PFSK-1 (cell line): ENCODE measurements at regions not wholly inside any gene's neighbourhood (a gene's known extent, or its start where the extent isn't known, plus 50 kb on each side); places are given as distances from the start of the nearest gene placed in this dataset.

Experiments used
- FOXP2 ChIP-seq: optimal IDR thresholded peaks from 2 replicates; pipeline ENCODE3; 2011; ENCODE audit warnings: borderline replicate concordance, control low read depth, inconsistent platforms; ENCODE audit not compliant: insufficient read depth; ENCODE audit errors: extremely low read length, extremely low read depth
- POLR2AphosphoS5 ChIP-seq: IDR thresholded peaks from 2 replicates; pipeline ENCODE4 v1.6.1; 2012; ENCODE audit warnings: low read depth, mild to moderate bottlenecking, control low read depth, low read length, moderate library complexity
- REST ChIP-seq, 2 experiments: IDR thresholded peaks; 2 replicates each; pipeline versions ENCODE4 v1.6.1 to v1.8.0; 2011 to 2012; ENCODE audit warnings: low read depth in 2 of 2, low read length in 2 of 2, control low read depth in 1 of 2, inconsistent platforms in 1 of 2, mild to moderate bottlenecking in 1 of 2, moderate library complexity in 1 of 2; ENCODE audit not compliant: insufficient read depth in 1 of 2
- SIN3A ChIP-seq: IDR thresholded peaks from 2 replicates; pipeline ENCODE4 v1.6.1; 2012; ENCODE audit warnings: mild to moderate bottlenecking, low read length, moderate library complexity, borderline replicate concordance; ENCODE audit not compliant: insufficient read depth
- TAF1 ChIP-seq: IDR thresholded peaks from 2 replicates; pipeline ENCODE4 v1.6.1; 2012; ENCODE audit warnings: low read length, control low read depth, borderline replicate concordance; ENCODE audit not compliant: insufficient read depth

- TF ChIP-seq POLR2AphosphoS5 (no peak), TAF1 (no peak), REST (IDR thresholded peaks at IDR 0.05; ENCODE audit: insufficient read depth in 1 of 2, low read depth in 2 of 2, low read length in 2 of 2) (no peak), FOXP2 (no peak), SIN3A (no peak)
Observed at GRCh38 chr10:10846504-10846900, 171.2 kb upstream of the CELF2 start.

GRCh38 chr10:10847387-10847786, 170.3 kb upstream of the CELF2 start:
- no peak for TF ChIP-seq FOXP2
- no peak for TF ChIP-seq TAF1
- no peak for TF ChIP-seq SIN3A
- TF ChIP-seq REST (IDR thresholded peaks at IDR 0.05; ENCODE audit: insufficient read depth in 1 of 2, low read depth in 2 of 2, low read length in 2 of 2), result no peak
- no peak for TF ChIP-seq POLR2AphosphoS5

- TF ChIP-seq TAF1, result no peak
- no peak for TF ChIP-seq FOXP2
- no peak for TF ChIP-seq REST (IDR thresholded peaks at IDR 0.05; ENCODE audit: insufficient read depth in 1 of 2, low read depth in 2 of 2, low read length in 2 of 2)
- no peak for TF ChIP-seq POLR2AphosphoS5
- no peak for TF ChIP-seq SIN3A
Observed at GRCh38 chr10:10848488-10849111, 169.1 kb upstream of the CELF2 start.

- no peak for TF ChIP-seq FOXP2
- TF ChIP-seq SIN3A, result no peak
- TF ChIP-seq TAF1, result no peak
- no peak for TF ChIP-seq REST (IDR thresholded peaks at IDR 0.05; ENCODE audit: insufficient read depth in 1 of 2, low read depth in 2 of 2, low read length in 2 of 2)
- TF ChIP-seq POLR2AphosphoS5, result no peak
Observed at GRCh38 chr10:10849306-10849705, 168.4 kb upstream of the CELF2 start.

- TF ChIP-seq TAF1, result no peak
- no peak for TF ChIP-seq FOXP2
- TF ChIP-seq POLR2AphosphoS5, result no peak
- no peak for TF ChIP-seq REST (IDR thresholded peaks at IDR 0.05; ENCODE audit: insufficient read depth in 1 of 2, low read depth in 2 of 2, low read length in 2 of 2)
- TF ChIP-seq SIN3A, result no peak
Observed at GRCh38 chr10:10850214-10850613, 167.5 kb upstream of the CELF2 start.
